ENCODE measurements at regions not wholly inside any gene's neighbourhood (a gene's known extent, or its start where the extent isn't known, plus 50 kb on each side); places are given as distances from the start of the nearest gene placed in this dataset.

- intact Hi-C loops (cut with DNase I): no loop called here
- Histone ChIP-seq H3K9me3 (no peaks in the 10 kb centered on the region), H3K36me3 (no peaks in the 10 kb centered on the region), H3K4me1 (no peaks in the 10 kb centered on the region), H3K27me3 (no peaks in the 10 kb centered on the region), H3K4me3 (no peak overlapping the region), H3K27ac (no peak overlapping the region)
- ATAC-seq (no peak), DNase-seq (no peak)
- no peak for TF ChIP-seq CTCF (IDR thresholded peaks at IDR 0.05)
Measured at GRCh38 chr6:132907231-132907630, 92.9 kb downstream of the RPS12 start.

- no peaks in the 10 kb centered on the region for H3K36me3 ChIP-seq
- ATAC-seq (no peak), DNase-seq (no peak)
- no peak overlapping the region for H3K27ac ChIP-seq
- no peak overlapping the region for H3K4me3 ChIP-seq
- no peak for TF ChIP-seq CTCF (IDR thresholded peaks at IDR 0.05)
- H3K27me3 ChIP-seq: no peaks in the 10 kb centered on the region
- intact Hi-C loops (cut with DNase I): no loop called here
- no peaks in the 10 kb centered on the region for H3K4me1 ChIP-seq
- H3K9me3 ChIP-seq: no peaks in the 10 kb centered on the region
Measured at GRCh38 chr6:132907914-132908313, 93.5 kb downstream of the RPS12 start.

GRCh38 chr6:132909742-132910141 lies 95.4 kb downstream of the RPS12 start:
- Histone ChIP-seq H3K27ac (no peak overlapping the region), H3K9me3 (no peaks in the 10 kb centered on the region), H3K4me1 (no peaks in the 10 kb centered on the region), H3K27me3 (no peaks in the 10 kb centered on the region), H3K4me3 (no peak overlapping the region), H3K36me3 (no peaks in the 10 kb centered on the region)
- ATAC-seq (no peak), DNase-seq (no peak)
- intact Hi-C loops (cut with DNase I): no loop called here
- TF ChIP-seq CTCF (IDR thresholded peaks at IDR 0.05): no peak

- H3K9me3 ChIP-seq: no peaks in the 10 kb centered on the region
- no peaks in the 10 kb centered on the region for H3K4me1 ChIP-seq
- ATAC-seq (no peak), DNase-seq (no peak)
- no peaks in the 10 kb centered on the region for H3K36me3 ChIP-seq
- intact Hi-C loops (cut with DNase I): no loop called here
- H3K27ac ChIP-seq: no peak overlapping the region
- no peak overlapping the region for H3K4me3 ChIP-seq
- no peak for TF ChIP-seq CTCF (IDR thresholded peaks at IDR 0.05)
- no peaks in the 10 kb centered on the region for H3K27me3 ChIP-seq
Measured at GRCh38 chr6:132910759-132911158, 96.4 kb downstream of the RPS12 start.

GRCh38 chr6:132919045-132919860 lies 104.9 kb downstream of the RPS12 start:
- no peak for TF ChIP-seq CTCF (IDR thresholded peaks at IDR 0.05)
- peak; percentile 94 for ATAC-seq
- peak; percentile 55 to 78 (median 74) for DNase-seq
- H3K9me3 ChIP-seq: no peaks in the 10 kb centered on the region
- intact Hi-C loops (cut with DNase I): no loop called here
- no peaks in the 10 kb centered on the region for H3K27me3 ChIP-seq
- H3K4me3 ChIP-seq: no peak overlapping the region
- H3K4me1 ChIP-seq: peaks cover 0 to 16% of the 10 kb centered on the region in 2 donors
- H3K36me3 ChIP-seq: no peaks in the 10 kb centered on the region
- H3K27ac ChIP-seq: peak overlapping the region; percentile 37 to 59
